OCI-LY1 (cell line): ENCODE measurements at regions not wholly inside any gene's neighbourhood (a gene's known extent, or its start where the extent isn't known, plus 50 kb on each side); places are given as distances from the start of the nearest gene placed in this dataset.

Experiments
- H2AFZ ChIP-seq: fragments of 200-600 bp; sonication (generic), shearing (Covaris generic); 2 replicates; pipeline ENCODE4 v1.6.0; 2014; ENCODE audit warnings: antibody characterized with exemption, mild to moderate bottlenecking, low read length
- H3F3A ChIP-seq: fragments of 200-600 bp; sonication (generic), shearing (Covaris generic); 2 replicates; pipeline ENCODE4 v1.6.0; 2014; ENCODE audit warnings: mild to moderate bottlenecking, antibody characterized with exemption, low read length, moderate library complexity; ENCODE audit not compliant: insufficient read depth
- H3K27ac ChIP-seq: fragments of 200-600 bp; sonication (generic); 2 replicates; pipeline ENCODE4 v1.5.1; 2014; ENCODE audit warnings: low read length, mixed run types, mild to moderate bottlenecking, low read depth; ENCODE audit not compliant: poor library complexity, severe bottlenecking
- H3K27me3 ChIP-seq: fragments of 200-600 bp; sonication (generic); 2 replicates; pipeline ENCODE4 v1.6.0; 2014; ENCODE audit warnings: antibody characterized with exemption, mild to moderate bottlenecking, low read length, moderate library complexity; ENCODE audit not compliant: insufficient read depth
- H3K36me3 ChIP-seq: fragments of 200-600 bp; sonication (generic); 2 replicates; pipeline ENCODE4 v1.6.1; 2014; ENCODE audit warnings: mild to moderate bottlenecking, antibody characterized with exemption, low read length, moderate library complexity, mixed read lengths; ENCODE audit not compliant: insufficient read depth
- H3K4me1 ChIP-seq: fragments of 200-600 bp; sonication (generic); 2 replicates; pipeline ENCODE4 v1.5.1; 2014; ENCODE audit warnings: mild to moderate bottlenecking, low read length, moderate library complexity; ENCODE audit not compliant: insufficient read depth, severe bottlenecking
- H3K4me2 ChIP-seq: fragments of 200-600 bp; sonication (generic), shearing (Covaris generic); 2 replicates; pipeline ENCODE4 v1.6.1; 2014; ENCODE audit warnings: low read length
- H3K4me3 ChIP-seq: fragments of 200-600 bp; sonication (generic); 2 replicates; pipeline ENCODE4 v1.5.1; 2014; ENCODE audit warnings: low read length, low read depth, mild to moderate bottlenecking, mixed read lengths; ENCODE audit not compliant: poor library complexity, severe bottlenecking
- H3K79me2 ChIP-seq: fragments of 200-600 bp; shearing (Covaris generic); 2 replicates; pipeline ENCODE4 v1.6.1; 2016; ENCODE audit warnings: mixed run types, low read length, mixed read lengths; ENCODE audit not compliant: insufficient read depth
- H3K9ac ChIP-seq: fragments of 200-600 bp; sonication (generic), shearing (Covaris generic); 2 replicates; pipeline ENCODE4 v1.6.1; 2014; ENCODE audit warnings: mild to moderate bottlenecking, low read length, mixed read lengths
- H3K9me2 ChIP-seq: fragments of 200-600 bp; sonication (generic), shearing (Covaris generic); 2 replicates; pipeline ENCODE4 v1.6.1; 2014; ENCODE audit warnings: low read depth, mild to moderate bottlenecking, low read length, mixed read lengths
- H3K9me3 ChIP-seq: fragments of 200-600 bp; shearing (Covaris generic); 2 replicates; pipeline ENCODE4 v1.6.1; 2014; ENCODE audit warnings: low read length, mixed read lengths
- H4K20me1 ChIP-seq: fragments of 200-600 bp; sonication (generic), shearing (Covaris generic); 2 replicates; pipeline ENCODE4 v1.6.0; 2016; ENCODE audit warnings: mild to moderate bottlenecking, low read length; ENCODE audit not compliant: insufficient read depth
- EZH2 ChIP-seq: fragments of 200-600 bp; sonication (generic), shearing (Covaris generic); IDR thresholded peaks from 2 replicates; pipeline ENCODE4 v1.8.0; 2017; ENCODE audit warnings: borderline replicate concordance, mixed run types, mild to moderate bottlenecking, antibody characterized with exemption, low read length, moderate library complexity, mixed read lengths
- TF ChIP-seq, protein P1 (sequence below): fragments of 200-600 bp; sonication (generic), shearing (Covaris generic); IDR thresholded peaks from 2 replicates; pipeline ENCODE4 v1.5.1; 2017; ENCODE audit warnings: mild to moderate bottlenecking, antibody characterized with exemption, low read length, moderate library complexity, mixed read lengths

- H3K36me3 ChIP-seq: no peaks in the 10 kb centered on the region
- H4K20me1 ChIP-seq: no peaks in the 10 kb centered on the region
- no peak overlapping the region for H3K4me2 ChIP-seq
- H3K27ac ChIP-seq: no peak overlapping the region
- H3K9me2 ChIP-seq: no peaks in the 10 kb centered on the region
- no peaks in the 10 kb centered on the region for H3K79me2 ChIP-seq
- H3K4me1 ChIP-seq: peaks cover 25% of the 10 kb centered on the region
- no peak overlapping the region for H2AFZ ChIP-seq
- H3K9me3 ChIP-seq: no peaks in the 10 kb centered on the region
- H3K9ac ChIP-seq: no peak overlapping the region
- no peaks in the 10 kb centered on the region for H3F3A ChIP-seq
- TF ChIP-seq EZH2: no peak
- TF ChIP-seq, protein P1, sequence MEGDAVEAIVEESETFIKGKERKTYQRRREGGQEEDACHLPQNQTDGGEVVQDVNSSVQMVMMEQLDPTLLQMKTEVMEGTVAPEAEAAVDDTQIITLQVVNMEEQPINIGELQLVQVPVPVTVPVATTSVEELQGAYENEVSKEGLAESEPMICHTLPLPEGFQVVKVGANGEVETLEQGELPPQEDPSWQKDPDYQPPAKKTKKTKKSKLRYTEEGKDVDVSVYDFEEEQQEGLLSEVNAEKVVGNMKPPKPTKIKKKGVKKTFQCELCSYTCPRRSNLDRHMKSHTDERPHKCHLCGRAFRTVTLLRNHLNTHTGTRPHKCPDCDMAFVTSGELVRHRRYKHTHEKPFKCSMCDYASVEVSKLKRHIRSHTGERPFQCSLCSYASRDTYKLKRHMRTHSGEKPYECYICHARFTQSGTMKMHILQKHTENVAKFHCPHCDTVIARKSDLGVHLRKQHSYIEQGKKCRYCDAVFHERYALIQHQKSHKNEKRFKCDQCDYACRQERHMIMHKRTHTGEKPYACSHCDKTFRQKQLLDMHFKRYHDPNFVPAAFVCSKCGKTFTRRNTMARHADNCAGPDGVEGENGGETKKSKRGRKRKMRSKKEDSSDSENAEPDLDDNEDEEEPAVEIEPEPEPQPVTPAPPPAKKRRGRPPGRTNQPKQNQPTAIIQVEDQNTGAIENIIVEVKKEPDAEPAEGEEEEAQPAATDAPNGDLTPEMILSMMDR: no peak
- no peak overlapping the region for H3K4me3 ChIP-seq
- no peaks in the 10 kb centered on the region for H3K27me3 ChIP-seq
Observed at GRCh38 chr21:39007985-39008384, 175.3 kb downstream of the PSMG1 start.

GRCh38 chr21:39007532-39007931 is 175.7 kb downstream of the PSMG1 start:
- H3K4me1 ChIP-seq: peaks cover 25% of the 10 kb centered on the region
- H3K9ac ChIP-seq: no peak overlapping the region
- H3K27me3 ChIP-seq: no peaks in the 10 kb centered on the region
- H4K20me1 ChIP-seq: no peaks in the 10 kb centered on the region
- no peaks in the 10 kb centered on the region for H3K36me3 ChIP-seq
- H3F3A ChIP-seq: no peaks in the 10 kb centered on the region
- no peaks in the 10 kb centered on the region for H3K79me2 ChIP-seq
- no peak overlapping the region for H2AFZ ChIP-seq
- H3K27ac ChIP-seq: no peak overlapping the region
- no peaks in the 10 kb centered on the region for H3K9me2 ChIP-seq
- TF ChIP-seq, protein P1: no peak
- no peak for TF ChIP-seq EZH2
- H3K9me3 ChIP-seq: no peaks in the 10 kb centered on the region
- H3K4me2 ChIP-seq: no peak overlapping the region
- no peak overlapping the region for H3K4me3 ChIP-seq

DNA sequence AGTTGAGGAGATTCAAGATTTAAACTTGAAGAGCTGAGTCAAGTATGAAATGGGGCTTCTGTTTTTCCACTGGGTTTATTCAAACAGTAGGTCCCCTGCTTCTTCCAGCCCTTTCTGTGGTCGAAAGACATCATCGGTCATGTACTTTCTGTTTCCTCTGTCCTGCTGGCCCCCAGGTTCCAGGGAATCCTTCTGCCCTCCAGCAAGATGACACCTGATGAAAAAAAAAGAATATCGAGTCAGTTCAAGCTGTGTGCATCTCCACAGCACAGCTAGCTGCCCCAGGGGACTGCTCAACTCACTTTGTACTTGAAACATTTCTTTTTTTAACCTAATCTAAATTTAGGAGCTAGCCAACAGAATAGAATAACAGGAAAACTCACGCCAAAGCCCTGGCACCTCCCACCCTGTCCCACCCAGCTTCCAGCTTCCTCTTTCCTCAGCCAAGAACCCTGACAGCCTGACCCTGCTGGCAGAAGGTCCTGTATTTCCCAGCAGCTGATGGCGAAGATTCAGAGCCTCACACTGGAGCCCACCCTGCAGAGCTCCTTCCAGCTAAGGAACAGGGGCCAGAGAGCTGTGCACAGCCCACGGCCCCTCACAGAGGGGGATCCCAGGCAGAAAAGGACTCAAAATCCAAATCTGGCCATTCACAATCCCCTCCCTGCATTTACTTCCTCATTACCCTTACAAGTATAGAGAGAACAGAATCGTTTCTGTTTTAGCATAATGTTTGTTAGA is 176.5 kb downstream of the PSMG1 start:
- no peak overlapping the region for H3K9ac ChIP-seq
- H3K4me3 ChIP-seq: no peak overlapping the region
- no peaks in the 10 kb centered on the region for H3F3A ChIP-seq
- H3K27me3 ChIP-seq: no peaks in the 10 kb centered on the region
- no peaks in the 10 kb centered on the region for H3K36me3 ChIP-seq
- H3K79me2 ChIP-seq: no peaks in the 10 kb centered on the region
- H4K20me1 ChIP-seq: no peaks in the 10 kb centered on the region
- no peak overlapping the region for H2AFZ ChIP-seq
- H3K27ac ChIP-seq: no peak overlapping the region
- H3K9me3 ChIP-seq: no peaks in the 10 kb centered on the region
- no peak overlapping the region for H3K4me2 ChIP-seq
- TF ChIP-seq, protein P1: no peak
- TF ChIP-seq EZH2: no peak
- no peaks in the 10 kb centered on the region for H3K9me2 ChIP-seq
- peaks cover 25% of the 10 kb centered on the region for H3K4me1 ChIP-seq
